ENCODE measurements at regions not wholly inside any gene's neighbourhood (a gene's known extent, or its start where the extent isn't known, plus 50 kb on each side); places are given as distances from the start of the nearest gene placed in this dataset.

DNA sequence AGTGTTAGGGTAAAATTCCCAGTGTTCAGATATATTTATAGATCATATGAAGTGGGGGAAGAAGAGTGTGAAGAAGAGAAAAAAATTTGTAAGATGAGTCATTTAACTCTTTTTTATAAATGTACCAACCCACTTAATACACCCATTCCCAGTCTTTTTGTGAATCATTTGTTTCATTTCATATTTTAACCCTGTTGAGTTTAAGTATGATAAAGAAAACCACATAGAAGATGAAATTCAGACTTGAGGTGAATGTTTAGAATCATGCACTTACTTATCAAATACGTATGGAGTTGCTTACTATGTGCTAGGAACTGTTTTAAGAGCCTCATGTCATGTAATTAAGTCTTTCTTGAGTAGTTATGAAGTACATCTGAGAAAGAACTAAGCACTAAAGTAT lies 56.6 kb upstream of the DAPP1 start:
- H3K4me1 Mint-ChIP-seq = peaks cover 5% of the 10 kb centered on the region
- H3K27me3 Mint-ChIP-seq (ENCODE audit: low read depth) = no peaks in the 10 kb centered on the region; the same call in 1 of the 2 replicates
- no peak for ATAC-seq
- no peak overlapping the region for H3K27ac Mint-ChIP-seq
- ChIA-PET POLR2A (no interaction called here), CTCF (no interaction called here)
- no peak for DNase-seq (ENCODE audit: low spot score)
- peaks cover 19% of the 10 kb centered on the region for H3K9me3 Mint-ChIP-seq
- H3K36me3 Mint-ChIP-seq = no peaks in the 10 kb centered on the region
- no peak overlapping the region for H3K4me3 Mint-ChIP-seq
- TF ChIP-seq, protein P1, sequence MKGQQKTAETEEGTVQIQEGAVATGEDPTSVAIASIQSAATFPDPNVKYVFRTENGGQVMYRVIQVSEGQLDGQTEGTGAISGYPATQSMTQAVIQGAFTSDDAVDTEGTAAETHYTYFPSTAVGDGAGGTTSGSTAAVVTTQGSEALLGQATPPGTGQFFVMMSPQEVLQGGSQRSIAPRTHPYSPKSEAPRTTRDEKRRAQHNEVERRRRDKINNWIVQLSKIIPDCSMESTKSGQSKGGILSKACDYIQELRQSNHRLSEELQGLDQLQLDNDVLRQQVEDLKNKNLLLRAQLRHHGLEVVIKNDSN (CRISPR knock-in tag; IDR thresholded peaks at IDR 0.05) = no peak
- TF ChIP-seq NR3C1 (CRISPR knock-in tag; conservative IDR thresholded peaks at IDR 0.05; ENCODE audit: low read depth) (no peak), ZNF263 (CRISPR knock-in tag; IDR thresholded peaks at IDR 0.05; ENCODE audit: low read depth) (no peak), ZNF232 (CRISPR knock-in tag; IDR thresholded peaks at IDR 0.05) (no peak), OVOL2 (CRISPR knock-in tag; IDR thresholded peaks at IDR 0.05; ENCODE audit: borderline replicate concordance) (no peak), SMAD3 (CRISPR knock-in tag; IDR thresholded peaks at IDR 0.05; ENCODE audit: borderline replicate concordance) (no peak), TP53 (CRISPR knock-in tag; IDR thresholded peaks at IDR 0.05) (no peak), CREB1 (CRISPR knock-in tag; IDR thresholded peaks at IDR 0.05) (no peak)

DNA sequence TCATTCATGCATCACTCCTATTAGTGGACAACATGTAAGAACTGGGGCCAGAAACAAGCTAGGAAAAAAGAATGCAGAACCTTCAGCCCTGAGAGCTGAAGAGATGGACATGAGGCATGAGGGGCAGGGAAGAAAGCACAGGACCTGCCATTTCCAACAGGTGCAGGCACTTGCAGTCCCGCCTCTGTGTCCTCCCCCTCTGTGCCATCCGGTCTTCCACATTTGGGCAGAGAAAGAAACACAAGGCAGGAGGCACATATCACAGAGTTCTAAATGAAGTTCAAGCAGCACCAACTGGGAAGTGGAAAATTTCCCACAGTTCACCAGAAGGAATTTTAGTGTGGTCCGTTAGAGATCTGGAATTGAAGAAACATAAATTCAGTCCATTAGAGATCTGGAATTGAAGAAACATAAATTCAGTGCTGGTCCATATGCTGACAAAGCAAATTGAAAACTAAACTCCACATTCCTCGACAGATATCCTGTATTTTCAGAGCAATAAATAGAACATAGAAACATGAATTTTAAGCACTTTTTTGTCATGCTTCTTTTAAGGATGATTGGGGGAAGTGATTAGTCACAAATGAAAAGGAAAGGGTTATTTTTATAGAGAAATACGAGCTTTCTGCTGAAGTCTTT lies 57.2 kb upstream of the DAPP1 start:
- H3K27ac Mint-ChIP-seq = no peak overlapping the region
- POLR2A ChIA-PET = no interaction called here
- ATAC-seq (no peak; the same call in 1 of the 2 replicates), DNase-seq (ENCODE audit: low spot score) (no peak)
- CTCF ChIA-PET = interaction anchor here (0.7 kb wide), 1 partner anchor 704 kb away, joined by 3 read pairs; no protein-coding TSS in a partner anchor
- peaks cover 5% of the 10 kb centered on the region for H3K4me1 Mint-ChIP-seq
- peaks cover 14% of the 10 kb centered on the region for H3K9me3 Mint-ChIP-seq
- no peaks in the 10 kb centered on the region for H3K27me3 Mint-ChIP-seq (ENCODE audit: low read depth)
- no peak overlapping the region for H3K4me3 Mint-ChIP-seq
- H3K36me3 Mint-ChIP-seq = no peaks in the 10 kb centered on the region
- TF ChIP-seq TP53 (CRISPR knock-in tag; IDR thresholded peaks at IDR 0.05) (no peak), NFYB (CRISPR knock-in tag; conservative IDR thresholded peaks at IDR 0.05; ENCODE audit: low read depth) (no peak), ZNF263 (CRISPR knock-in tag; IDR thresholded peaks at IDR 0.05; ENCODE audit: low read depth) (no peak), ZNF121 (CRISPR knock-in tag; IDR thresholded peaks at IDR 0.05) (no peak), ZBTB21 (CRISPR knock-in tag; IDR thresholded peaks at IDR 0.05; ENCODE audit: borderline replicate concordance) (no peak), SMAD4 (CRISPR knock-in tag; IDR thresholded peaks at IDR 0.05) (no peak), GRHL2 (CRISPR knock-in tag; IDR thresholded peaks at IDR 0.05; ENCODE audit: insufficient replicate concordance, severe bottlenecking) (no peak), FOXP1 (CRISPR knock-in tag; IDR thresholded peaks at IDR 0.05; ENCODE audit: borderline replicate concordance) (no peak), ZNF232 (CRISPR knock-in tag; IDR thresholded peaks at IDR 0.05) (no peak), NFE2L1 (CRISPR knock-in tag; IDR thresholded peaks at IDR 0.05) (no peak), CREM (CRISPR knock-in tag; IDR thresholded peaks at IDR 0.05) (no peak)
- TF ChIP-seq, protein P2, sequence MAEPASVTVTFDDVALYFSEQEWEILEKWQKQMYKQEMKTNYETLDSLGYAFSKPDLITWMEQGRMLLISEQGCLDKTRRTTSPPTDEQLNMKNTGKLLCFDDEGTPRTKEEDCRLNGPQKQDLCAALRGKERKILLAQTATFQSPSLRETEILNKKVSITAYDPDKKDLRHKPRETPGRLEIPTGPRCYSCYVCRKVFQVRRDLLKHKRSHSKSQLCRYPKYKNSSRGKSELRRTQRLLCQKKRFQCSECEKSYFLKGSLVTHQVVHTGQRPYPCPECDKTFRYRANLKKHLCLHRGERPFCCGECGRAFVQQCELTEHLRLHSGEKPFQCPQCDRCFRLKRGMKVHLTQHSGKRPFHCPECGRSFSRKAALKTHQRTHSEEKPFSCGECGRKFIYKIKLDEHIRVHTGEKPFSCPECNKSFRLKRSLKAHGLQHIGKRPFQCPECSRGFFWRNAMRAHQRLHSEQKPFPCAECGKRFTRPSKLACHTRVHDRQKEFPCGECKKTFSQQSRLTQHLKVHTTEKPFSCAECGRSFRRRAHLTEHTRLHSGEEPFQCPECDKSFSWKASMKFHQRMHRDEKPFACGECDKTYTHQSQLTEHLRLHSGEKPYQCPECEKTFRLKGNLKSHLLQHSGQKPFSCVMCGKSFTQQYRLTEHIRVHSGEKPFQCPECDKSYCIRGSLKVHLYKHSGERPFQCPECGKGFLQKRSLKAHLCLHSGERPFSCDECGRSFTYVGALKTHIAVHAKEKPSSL (CRISPR knock-in tag; conservative IDR thresholded peaks at IDR 0.05) = no peak
- TF ChIP-seq, protein P3, sequence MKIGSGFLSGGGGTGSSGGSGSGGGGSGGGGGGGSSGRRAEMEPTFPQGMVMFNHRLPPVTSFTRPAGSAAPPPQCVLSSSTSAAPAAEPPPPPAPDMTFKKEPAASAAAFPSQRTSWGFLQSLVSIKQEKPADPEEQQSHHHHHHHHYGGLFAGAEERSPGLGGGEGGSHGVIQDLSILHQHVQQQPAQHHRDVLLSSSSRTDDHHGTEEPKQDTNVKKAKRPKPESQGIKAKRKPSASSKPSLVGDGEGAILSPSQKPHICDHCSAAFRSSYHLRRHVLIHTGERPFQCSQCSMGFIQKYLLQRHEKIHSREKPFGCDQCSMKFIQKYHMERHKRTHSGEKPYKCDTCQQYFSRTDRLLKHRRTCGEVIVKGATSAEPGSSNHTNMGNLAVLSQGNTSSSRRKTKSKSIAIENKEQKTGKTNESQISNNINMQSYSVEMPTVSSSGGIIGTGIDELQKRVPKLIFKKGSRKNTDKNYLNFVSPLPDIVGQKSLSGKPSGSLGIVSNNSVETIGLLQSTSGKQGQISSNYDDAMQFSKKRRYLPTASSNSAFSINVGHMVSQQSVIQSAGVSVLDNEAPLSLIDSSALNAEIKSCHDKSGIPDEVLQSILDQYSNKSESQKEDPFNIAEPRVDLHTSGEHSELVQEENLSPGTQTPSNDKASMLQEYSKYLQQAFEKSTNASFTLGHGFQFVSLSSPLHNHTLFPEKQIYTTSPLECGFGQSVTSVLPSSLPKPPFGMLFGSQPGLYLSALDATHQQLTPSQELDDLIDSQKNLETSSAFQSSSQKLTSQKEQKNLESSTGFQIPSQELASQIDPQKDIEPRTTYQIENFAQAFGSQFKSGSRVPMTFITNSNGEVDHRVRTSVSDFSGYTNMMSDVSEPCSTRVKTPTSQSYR (CRISPR knock-in tag; IDR thresholded peaks at IDR 0.05) = no peak
- TF ChIP-seq, protein P4, sequence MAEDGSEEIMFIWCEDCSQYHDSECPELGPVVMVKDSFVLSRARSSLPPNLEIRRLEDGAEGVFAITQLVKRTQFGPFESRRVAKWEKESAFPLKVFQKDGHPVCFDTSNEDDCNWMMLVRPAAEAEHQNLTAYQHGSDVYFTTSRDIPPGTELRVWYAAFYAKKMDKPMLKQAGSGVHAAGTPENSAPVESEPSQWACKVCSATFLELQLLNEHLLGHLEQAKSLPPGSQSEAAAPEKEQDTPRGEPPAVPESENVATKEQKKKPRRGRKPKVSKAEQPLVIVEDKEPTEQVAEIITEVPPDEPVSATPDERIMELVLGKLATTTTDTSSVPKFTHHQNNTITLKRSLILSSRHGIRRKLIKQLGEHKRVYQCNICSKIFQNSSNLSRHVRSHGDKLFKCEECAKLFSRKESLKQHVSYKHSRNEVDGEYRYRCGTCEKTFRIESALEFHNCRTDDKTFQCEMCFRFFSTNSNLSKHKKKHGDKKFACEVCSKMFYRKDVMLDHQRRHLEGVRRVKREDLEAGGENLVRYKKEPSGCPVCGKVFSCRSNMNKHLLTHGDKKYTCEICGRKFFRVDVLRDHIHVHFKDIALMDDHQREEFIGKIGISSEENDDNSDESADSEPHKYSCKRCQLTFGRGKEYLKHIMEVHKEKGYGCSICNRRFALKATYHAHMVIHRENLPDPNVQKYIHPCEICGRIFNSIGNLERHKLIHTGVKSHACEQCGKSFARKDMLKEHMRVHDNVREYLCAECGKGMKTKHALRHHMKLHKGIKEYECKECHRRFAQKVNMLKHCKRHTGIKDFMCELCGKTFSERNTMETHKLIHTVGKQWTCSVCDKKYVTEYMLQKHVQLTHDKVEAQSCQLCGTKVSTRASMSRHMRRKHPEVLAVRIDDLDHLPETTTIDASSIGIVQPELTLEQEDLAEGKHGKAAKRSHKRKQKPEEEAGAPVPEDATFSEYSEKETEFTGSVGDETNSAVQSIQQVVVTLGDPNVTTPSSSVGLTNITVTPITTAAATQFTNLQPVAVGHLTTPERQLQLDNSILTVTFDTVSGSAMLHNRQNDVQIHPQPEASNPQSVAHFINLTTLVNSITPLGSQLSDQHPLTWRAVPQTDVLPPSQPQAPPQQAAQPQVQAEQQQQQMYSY (CRISPR knock-in tag; IDR thresholded peaks at IDR 0.05) = no peak
- TF ChIP-seq, protein P5, sequence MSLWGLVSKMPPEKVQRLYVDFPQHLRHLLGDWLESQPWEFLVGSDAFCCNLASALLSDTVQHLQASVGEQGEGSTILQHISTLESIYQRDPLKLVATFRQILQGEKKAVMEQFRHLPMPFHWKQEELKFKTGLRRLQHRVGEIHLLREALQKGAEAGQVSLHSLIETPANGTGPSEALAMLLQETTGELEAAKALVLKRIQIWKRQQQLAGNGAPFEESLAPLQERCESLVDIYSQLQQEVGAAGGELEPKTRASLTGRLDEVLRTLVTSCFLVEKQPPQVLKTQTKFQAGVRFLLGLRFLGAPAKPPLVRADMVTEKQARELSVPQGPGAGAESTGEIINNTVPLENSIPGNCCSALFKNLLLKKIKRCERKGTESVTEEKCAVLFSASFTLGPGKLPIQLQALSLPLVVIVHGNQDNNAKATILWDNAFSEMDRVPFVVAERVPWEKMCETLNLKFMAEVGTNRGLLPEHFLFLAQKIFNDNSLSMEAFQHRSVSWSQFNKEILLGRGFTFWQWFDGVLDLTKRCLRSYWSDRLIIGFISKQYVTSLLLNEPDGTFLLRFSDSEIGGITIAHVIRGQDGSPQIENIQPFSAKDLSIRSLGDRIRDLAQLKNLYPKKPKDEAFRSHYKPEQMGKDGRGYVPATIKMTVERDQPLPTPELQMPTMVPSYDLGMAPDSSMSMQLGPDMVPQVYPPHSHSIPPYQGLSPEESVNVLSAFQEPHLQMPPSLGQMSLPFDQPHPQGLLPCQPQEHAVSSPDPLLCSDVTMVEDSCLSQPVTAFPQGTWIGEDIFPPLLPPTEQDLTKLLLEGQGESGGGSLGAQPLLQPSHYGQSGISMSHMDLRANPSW (CRISPR knock-in tag; conservative IDR thresholded peaks at IDR 0.05; ENCODE audit: low read depth) = no peak
- TF ChIP-seq, protein P6, sequence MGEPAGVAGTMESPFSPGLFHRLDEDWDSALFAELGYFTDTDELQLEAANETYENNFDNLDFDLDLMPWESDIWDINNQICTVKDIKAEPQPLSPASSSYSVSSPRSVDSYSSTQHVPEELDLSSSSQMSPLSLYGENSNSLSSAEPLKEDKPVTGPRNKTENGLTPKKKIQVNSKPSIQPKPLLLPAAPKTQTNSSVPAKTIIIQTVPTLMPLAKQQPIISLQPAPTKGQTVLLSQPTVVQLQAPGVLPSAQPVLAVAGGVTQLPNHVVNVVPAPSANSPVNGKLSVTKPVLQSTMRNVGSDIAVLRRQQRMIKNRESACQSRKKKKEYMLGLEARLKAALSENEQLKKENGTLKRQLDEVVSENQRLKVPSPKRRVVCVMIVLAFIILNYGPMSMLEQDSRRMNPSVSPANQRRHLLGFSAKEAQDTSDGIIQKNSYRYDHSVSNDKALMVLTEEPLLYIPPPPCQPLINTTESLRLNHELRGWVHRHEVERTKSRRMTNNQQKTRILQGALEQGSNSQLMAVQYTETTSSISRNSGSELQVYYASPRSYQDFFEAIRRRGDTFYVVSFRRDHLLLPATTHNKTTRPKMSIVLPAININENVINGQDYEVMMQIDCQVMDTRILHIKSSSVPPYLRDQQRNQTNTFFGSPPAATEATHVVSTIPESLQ (CRISPR knock-in tag; IDR thresholded peaks at IDR 0.05) = no peak
